Activated T-cell treated with anti-CD3 and anti-CD28 coated beads, Interleukin-2, amount 50 U/mL, for 72 hours (primary cell): ENCODE measurements at regions not wholly inside any gene's neighbourhood (a gene's known extent, or its start where the extent isn't known, plus 50 kb on each side); places are given as distances from the start of the nearest gene placed in this dataset.

Experiments used
- ATAC-seq, 2 donors: fragments of 150-1000 bp; cut with Tn5 transposase; replicated peaks in 1 of 2; 2 replicates each; pipeline ENCODE4 v1.10.0; 2021; ENCODE audit warnings: moderate library complexity in 2 of 2, mild to moderate bottlenecking in 1 of 2
- DNase-seq, 2 donors: peaks; one replicate each; pipeline ENCODE4 v3.0.0; 2021 to 2022; ENCODE audit warnings: mixed read lengths in 1 of 2
- H3K27ac Mint-ChIP-seq: one replicate; pipeline ENCODE4 v1.8.0; 2022; ENCODE audit warnings: mild to moderate bottlenecking, moderate library complexity, mixed read lengths
- H3K27me3 Mint-ChIP-seq: one replicate; pipeline ENCODE4 v1.8.0; 2022; ENCODE audit warnings: low read depth, mixed read lengths
- H3K36me3 Mint-ChIP-seq, 2 donors: one replicate each; pipeline ENCODE4 v1.8.0; 2022; ENCODE audit warnings: mixed read lengths in 2 of 2, mild to moderate bottlenecking in 1 of 2; ENCODE audit not compliant: insufficient read depth in 2 of 2
- H3K4me1 Mint-ChIP-seq: one replicate; pipeline ENCODE4 v1.8.0; 2022; ENCODE audit warnings: low read depth, mixed read lengths
- H3K4me3 Mint-ChIP-seq, 2 donors: one replicate each; pipeline ENCODE4 v1.8.0; 2022; ENCODE audit warnings: mild to moderate bottlenecking in 2 of 2, mixed read lengths in 2 of 2, moderate library complexity in 2 of 2
- H3K9me3 Mint-ChIP-seq, 2 donors: one replicate each; pipeline ENCODE4 v1.8.0; 2022; ENCODE audit warnings: mixed read lengths in 2 of 2

GRCh38 chr12:109648521-109648920 lies 65.1 kb upstream of the FAM222A start:
- DNase-seq (no peak), ATAC-seq (no peak)
- Mint-ChIP-seq H3K4me3 (no peak overlapping the region), H3K27ac (no peak overlapping the region), H3K4me1 (no peaks in the 10 kb centered on the region), H3K9me3 (no peaks in the 10 kb centered on the region), H3K27me3 (peaks cover 53% of the 10 kb centered on the region), H3K36me3 (no peaks in the 10 kb centered on the region)

- Mint-ChIP-seq H3K4me3 (no peak overlapping the region), H3K27me3 (peaks cover 46% of the 10 kb centered on the region)
Observed at GRCh38 chr12:109650808-109651207, 62.8 kb upstream of the FAM222A start.

GRCh38 chr12:109651596-109651995 lies 62.0 kb upstream of the FAM222A start:
- no peak overlapping the region for H3K4me3 Mint-ChIP-seq
- H3K9me3 Mint-ChIP-seq = no peaks in the 10 kb centered on the region
- H3K4me1 Mint-ChIP-seq = no peaks in the 10 kb centered on the region
- ATAC-seq (no peak), DNase-seq (no peak)
- H3K27ac Mint-ChIP-seq = no peak overlapping the region
- peaks cover 39% of the 10 kb centered on the region for H3K27me3 Mint-ChIP-seq
- H3K36me3 Mint-ChIP-seq = no peaks in the 10 kb centered on the region

More at GRCh38 chr12:109650808-109651207, 62.8 kb upstream of the FAM222A start:
- ATAC-seq (no peak), DNase-seq (no peak)
- no peaks in the 10 kb centered on the region for H3K9me3 Mint-ChIP-seq
- no peak overlapping the region for H3K27ac Mint-ChIP-seq
- H3K4me1 Mint-ChIP-seq = no peaks in the 10 kb centered on the region
- H3K36me3 Mint-ChIP-seq = no peaks in the 10 kb centered on the region

GRCh38 chr12:109652233-109652976 lies 61.2 kb upstream of the FAM222A start:
- Mint-ChIP-seq H3K4me3 (no peak overlapping the region), H3K36me3 (no peaks in the 10 kb centered on the region), H3K9me3 (no peaks in the 10 kb centered on the region), H3K27me3 (peaks cover 34% of the 10 kb centered on the region), H3K27ac (no peak overlapping the region), H3K4me1 (no peaks in the 10 kb centered on the region)
- DNase-seq (no peak), ATAC-seq (no peak)

- Mint-ChIP-seq H3K4me1 (no peaks in the 10 kb centered on the region), H3K9me3 (no peaks in the 10 kb centered on the region), H3K36me3 (no peaks in the 10 kb centered on the region), H3K27ac (no peak overlapping the region), H3K27me3 (peaks cover 34% of the 10 kb centered on the region), H3K4me3 (no peak overlapping the region)
- DNase-seq (no peak), ATAC-seq (no peak)
Observed at GRCh38 chr12:109652977-109653264, 60.7 kb upstream of the FAM222A start.

- Mint-ChIP-seq H3K4me1 (no peaks in the 10 kb centered on the region), H3K27me3 (peaks cover 26% of the 10 kb centered on the region), H3K27ac (no peak overlapping the region), H3K36me3 (no peaks in the 10 kb centered on the region), H3K9me3 (no peaks in the 10 kb centered on the region), H3K4me3 (no peak overlapping the region)
- DNase-seq (no peak), ATAC-seq (no peak)
Observed at GRCh38 chr12:109653890-109654289, 59.7 kb upstream of the FAM222A start.

GRCh38 chr12:109654357-109654756 lies 59.3 kb upstream of the FAM222A start:
- Mint-ChIP-seq H3K4me1 (no peaks in the 10 kb centered on the region), H3K36me3 (no peaks in the 10 kb centered on the region), H3K4me3 (no peak overlapping the region), H3K27ac (no peak overlapping the region), H3K27me3 (peaks cover 24% of the 10 kb centered on the region), H3K9me3 (no peaks in the 10 kb centered on the region)
- DNase-seq = no peak
- no peak for ATAC-seq

- ATAC-seq = no peak
- Mint-ChIP-seq H3K4me1 (no peaks in the 10 kb centered on the region), H3K36me3 (no peaks in the 10 kb centered on the region), H3K4me3 (no peak overlapping the region), H3K27ac (no peak overlapping the region), H3K9me3 (no peaks in the 10 kb centered on the region), H3K27me3 (peaks cover 17% of the 10 kb centered on the region)
- no peak for DNase-seq
Observed at GRCh38 chr12:109655578-109655977, 58.0 kb upstream of the FAM222A start.

- H3K4me1 Mint-ChIP-seq = no peaks in the 10 kb centered on the region
- H3K36me3 Mint-ChIP-seq = no peaks in the 10 kb centered on the region
- H3K27me3 Mint-ChIP-seq = peaks cover 17% of the 10 kb centered on the region
Observed at GRCh38 chr12:109656743-109657142, 56.9 kb upstream of the FAM222A start.

GRCh38 chr12:109663795-109664194 lies 49.8 kb upstream of the FAM222A start:
- ATAC-seq (no peak), DNase-seq (no peak)
- no peak overlapping the region for H3K27ac Mint-ChIP-seq
- peaks cover 10% of the 10 kb centered on the region for H3K27me3 Mint-ChIP-seq
- H3K4me3 Mint-ChIP-seq = no peak overlapping the region
- H3K4me1 Mint-ChIP-seq = no peaks in the 10 kb centered on the region
- H3K36me3 Mint-ChIP-seq = no peaks in the 10 kb centered on the region
- no peaks in the 10 kb centered on the region for H3K9me3 Mint-ChIP-seq

More at GRCh38 chr12:109656743-109657142, 56.9 kb upstream of the FAM222A start:
- no peak overlapping the region for H3K4me3 Mint-ChIP-seq
- H3K9me3 Mint-ChIP-seq = no peaks in the 10 kb centered on the region
- DNase-seq (no peak), ATAC-seq (no peak)
- no peak overlapping the region for H3K27ac Mint-ChIP-seq
